IMR-90 (cell line): ENCODE measurements at regions not wholly inside any gene's neighbourhood (a gene's known extent, or its start where the extent isn't known, plus 50 kb on each side); places are given as distances from the start of the nearest gene placed in this dataset.

Experiments used
- CTCF ChIP-seq: conservative IDR thresholded peaks from 2 replicates; pipeline ENCODE4 v1.5.1; 2012; ENCODE audit warnings: mild to moderate bottlenecking, low read depth, low read length, improper control_type of control experiment
- USF2 ChIP-seq: fragments of 150-350 bp; IDR thresholded peaks from 2 replicates; pipeline ENCODE4 v1.6.1; 2017; ENCODE audit warnings: mild to moderate bottlenecking, antibody characterized with exemption, low read length, low read depth

GRCh38 chr1:87928623-87929022 is 599.9 kb downstream of the LMO4 start:
- TF ChIP-seq CTCF (no peak), USF2 (no peak)
